ENCODE measurements at regions not wholly inside any gene's neighbourhood (a gene's known extent, or its start where the extent isn't known, plus 50 kb on each side); places are given as distances from the start of the nearest gene placed in this dataset.

- H3K36me3 ChIP-seq (replicated peaks) = no peaks in the 10 kb centered on the region
- no peak for TF ChIP-seq CTCF (IDR thresholded peaks at IDR 0.05; ENCODE audit: low read depth, low read length, missing control alignments)
- no peak overlapping the region for H3K4me3 ChIP-seq (ENCODE audit: low read depth, low read length)
- no peaks in the 10 kb centered on the region for H3K27me3 ChIP-seq (replicated peaks)
- in situ Hi-C loops (cut with HindIII; ENCODE audit: low pct_ligation_motif_present, low sequenced_read_pairs) = no loop called here
- no peak for DNase-seq
- no peak overlapping the region for H3K27ac ChIP-seq
Measured at GRCh38 chr9:119047513-119048307, 321.5 kb downstream of the BRINP1 start.

GRCh38 chr9:119050281-119050680, 319.0 kb downstream of the BRINP1 start:
- no peak for TF ChIP-seq CTCF (IDR thresholded peaks at IDR 0.05; ENCODE audit: low read depth, low read length, missing control alignments)
- DNase-seq = no peak
- Histone ChIP-seq H3K27me3 (replicated peaks) (no peaks in the 10 kb centered on the region), H3K4me3 (ENCODE audit: low read depth, low read length) (no peak overlapping the region), H3K27ac (no peak overlapping the region), H3K36me3 (replicated peaks) (no peaks in the 10 kb centered on the region)
- in situ Hi-C loops (cut with HindIII; ENCODE audit: low pct_ligation_motif_present, low sequenced_read_pairs) = no loop called here

DNA sequence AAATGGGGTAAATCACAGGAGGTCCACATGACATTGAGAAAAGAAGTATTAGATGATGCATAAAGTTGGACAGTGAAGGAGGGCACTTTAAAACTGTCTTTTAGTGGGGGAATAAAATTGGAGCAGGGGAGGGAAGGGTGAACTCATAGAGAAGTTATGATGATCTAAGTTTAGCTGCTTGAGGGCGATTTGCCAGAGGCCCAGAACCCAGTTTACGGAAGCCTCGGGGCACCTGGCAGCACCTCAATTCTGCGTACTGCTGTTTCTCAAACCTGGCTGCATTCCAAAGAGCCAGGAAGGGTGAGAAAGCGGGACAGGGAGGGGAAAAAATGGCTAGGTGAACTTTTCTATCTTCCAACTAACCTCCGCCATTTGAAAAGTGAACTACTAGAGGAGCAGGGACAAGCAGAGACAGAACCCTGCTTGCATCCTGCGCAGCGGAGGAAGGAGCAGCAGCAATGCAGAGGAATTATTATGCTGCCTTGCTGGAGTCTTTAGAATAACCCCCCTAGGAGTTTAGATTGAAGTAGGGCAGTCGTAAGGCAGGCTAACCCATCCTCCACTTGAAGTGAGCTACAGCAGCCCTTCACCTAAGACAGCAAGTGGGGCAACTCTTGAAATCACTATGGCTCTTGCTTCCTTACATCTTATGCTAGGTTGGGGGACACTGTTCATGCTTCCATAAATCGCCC, 316.8 kb downstream of the BRINP1 start:
- Histone ChIP-seq H3K4me3 (ENCODE audit: low read depth, low read length) (no peak overlapping the region), H3K27ac (no peak overlapping the region), H3K36me3 (replicated peaks) (no peaks in the 10 kb centered on the region), H3K27me3 (replicated peaks) (no peaks in the 10 kb centered on the region)
- TF ChIP-seq CTCF (IDR thresholded peaks at IDR 0.05; ENCODE audit: low read depth, low read length, missing control alignments) = no peak
- DNase-seq = no peak
- in situ Hi-C loops (cut with HindIII; ENCODE audit: low pct_ligation_motif_present, low sequenced_read_pairs) = no loop called here

DNA sequence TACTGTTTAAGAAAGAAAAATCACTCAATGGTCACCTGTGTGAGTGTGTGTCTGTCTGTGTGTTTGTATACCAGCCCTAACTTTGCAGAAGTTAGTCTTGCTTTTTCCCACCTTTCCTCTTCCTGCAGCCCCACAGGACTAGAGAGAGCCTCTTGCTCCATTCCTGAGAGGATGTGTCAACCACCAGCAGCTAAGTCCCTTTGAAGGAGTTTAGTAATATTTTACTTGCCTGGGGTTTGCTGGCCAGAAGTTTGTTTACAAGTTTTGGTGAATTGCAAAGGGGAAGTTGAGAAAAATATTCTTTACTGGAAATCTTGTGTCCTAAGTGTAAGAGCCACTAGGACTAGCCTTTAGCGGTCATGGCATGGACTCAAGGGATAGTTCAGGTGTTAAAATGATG, 316.2 kb downstream of the BRINP1 start:
- Histone ChIP-seq H3K4me3 (ENCODE audit: low read depth, low read length) (no peak overlapping the region), H3K27ac (no peak overlapping the region), H3K27me3 (replicated peaks) (no peaks in the 10 kb centered on the region), H3K36me3 (replicated peaks) (no peaks in the 10 kb centered on the region)
- in situ Hi-C loops (cut with HindIII; ENCODE audit: low pct_ligation_motif_present, low sequenced_read_pairs) = no loop called here
- TF ChIP-seq CTCF (IDR thresholded peaks at IDR 0.05; ENCODE audit: low read depth, low read length, missing control alignments) = no peak
- no peak for DNase-seq

DNA sequence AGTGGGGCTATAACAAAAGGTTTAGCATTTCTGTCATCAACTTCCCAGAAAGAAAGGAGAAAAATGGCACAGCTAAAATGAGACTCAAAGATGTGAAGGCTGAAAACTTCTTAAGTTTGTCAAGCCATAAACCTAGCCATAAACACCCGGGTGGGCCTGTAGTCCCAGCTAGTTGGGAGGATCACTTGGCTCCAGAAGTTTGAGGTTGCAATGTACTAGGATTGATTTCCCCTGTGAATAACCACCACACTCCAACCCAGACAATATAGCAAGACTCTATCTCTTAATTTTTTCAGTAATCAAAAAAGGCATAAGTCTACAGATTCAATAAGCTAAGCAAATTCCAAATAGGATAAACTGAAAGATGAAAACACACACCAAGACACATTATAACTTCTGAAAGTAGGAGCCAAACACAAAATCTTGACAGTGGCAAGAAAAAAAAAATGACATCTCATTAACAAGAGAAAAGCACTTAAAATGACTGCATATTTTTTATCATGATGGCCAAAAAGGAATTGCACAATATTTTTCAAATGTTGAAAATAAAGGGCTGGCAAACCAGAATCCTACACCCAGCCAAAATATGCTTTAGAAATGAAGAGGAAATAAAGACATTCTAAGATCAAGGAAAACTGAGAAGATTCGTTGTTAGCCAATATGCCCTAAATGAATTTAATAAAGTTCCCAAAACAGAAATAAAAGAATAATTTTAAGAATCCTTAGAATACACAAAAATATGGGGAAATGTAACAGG, 308.4 kb downstream of the BRINP1 start:
- TF ChIP-seq CTCF (IDR thresholded peaks at IDR 0.05; ENCODE audit: low read depth, low read length, missing control alignments) = no peak
- H3K36me3 ChIP-seq (replicated peaks) = no peaks in the 10 kb centered on the region
- DNase-seq = no peak
- in situ Hi-C loops (cut with HindIII; ENCODE audit: low pct_ligation_motif_present, low sequenced_read_pairs) = no loop called here
- no peak overlapping the region for H3K4me3 ChIP-seq (ENCODE audit: low read depth, low read length)
- H3K27ac ChIP-seq = no peak overlapping the region
- H3K27me3 ChIP-seq (replicated peaks) = no peaks in the 10 kb centered on the region
